GM19351 (cell line): ENCODE measurements at regions not wholly inside any gene's neighbourhood (a gene's known extent, or its start where the extent isn't known, plus 50 kb on each side); places are given as distances from the start of the nearest gene placed in this dataset.
"Not testable (repeated sequence)": the region's sequence is repeated elsewhere in the genome, so short reads cannot be mapped to it uniquely, and the experiment has no call there.

Source experiments
- ATAC-seq: cut with Tn5 transposase; IDR thresholded peaks from one replicate; pipeline ENCODE4 v1.9.1; 2021; ENCODE audit warnings: mild to moderate bottlenecking, moderate library complexity; ENCODE audit not compliant: unreplicated experiment

GRCh38 chr2:16036951-16037350 is 96.6 kb downstream of the MYCN start:
- no peak for ATAC-seq

- no peak for ATAC-seq
Observed at GRCh38 chr2:16035747-16036745, 95.7 kb downstream of the MYCN start.

- no peak for ATAC-seq
Observed at GRCh38 chr2:16034975-16035746, 94.8 kb downstream of the MYCN start.

GRCh38 chr2:16034151-16034974 is 94.0 kb downstream of the MYCN start:
- no peak for ATAC-seq

GRCh38 chr2:16033032-16033293 is 92.6 kb downstream of the MYCN start:
- ATAC-seq, result no peak

GRCh38 chr2:16032282-16033031 is 92.1 kb downstream of the MYCN start:
- ATAC-seq, result no peak

GRCh38 chr2:16031848-16032159 is 91.5 kb downstream of the MYCN start:
- no peak for ATAC-seq

- no peak for ATAC-seq
Observed at GRCh38 chr2:16031058-16031847, 90.9 kb downstream of the MYCN start.

- ATAC-seq, result no peak
Observed at GRCh38 chr2:16030206-16031057, 90.1 kb downstream of the MYCN start.

GRCh38 chr2:16028644-16029043 is 88.3 kb downstream of the MYCN start:
- ATAC-seq, result no peak

GRCh38 chr2:16026816-16027501 is 86.6 kb downstream of the MYCN start:
- ATAC-seq, result no peak

- ATAC-seq, result no peak
Observed at GRCh38 chr2:16025876-16026640, 85.7 kb downstream of the MYCN start.

- no peak for ATAC-seq
Observed at GRCh38 chr2:16025211-16025875, 85.0 kb downstream of the MYCN start.

- ATAC-seq, result not testable (repeated sequence)
Observed at GRCh38 chr2:16024628-16025027, 84.3 kb downstream of the MYCN start.

- ATAC-seq, result no peak
Observed at GRCh38 chr2:16023506-16024360, 83.4 kb downstream of the MYCN start.

- no peak for ATAC-seq
Observed at GRCh38 chr2:16022548-16023240, 82.3 kb downstream of the MYCN start.
